ENCODE measurements at regions not wholly inside any gene's neighbourhood (a gene's known extent, or its start where the extent isn't known, plus 50 kb on each side); places are given as distances from the start of the nearest gene placed in this dataset.

GRCh38 chr22:27148055-27148454, 490.7 kb downstream of the MIAT start:
- DNase-seq (ENCODE audit: low read depth), result no peak

DNA sequence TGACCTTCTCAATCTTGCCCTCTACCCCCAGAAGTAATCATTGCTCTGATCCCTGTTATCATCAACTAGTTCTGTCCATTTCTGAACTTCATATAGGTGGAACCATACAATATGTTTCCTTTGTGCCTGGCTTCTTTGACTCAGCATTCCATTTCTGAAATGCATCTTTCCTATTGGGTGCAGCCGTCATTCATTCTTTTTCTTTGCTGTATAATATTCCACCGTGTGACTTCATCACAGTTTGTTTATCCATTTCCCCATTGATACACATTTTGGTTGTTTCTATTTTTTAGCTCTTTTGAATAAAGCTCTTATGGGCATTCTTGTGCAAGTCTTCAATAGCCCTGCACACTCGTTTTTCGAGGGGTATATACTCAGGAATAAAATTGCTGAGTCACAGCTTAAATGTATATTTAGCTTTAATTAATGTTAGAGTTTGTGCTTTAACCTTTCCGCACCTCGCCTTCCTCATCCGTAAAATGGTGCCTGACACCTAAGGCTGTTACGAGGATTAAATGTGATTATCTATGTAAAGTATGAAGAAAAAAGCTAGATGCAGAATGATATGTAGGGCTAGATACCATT, 491.6 kb downstream of the MIAT start:
- no peak for DNase-seq (ENCODE audit: low read depth)

DNA sequence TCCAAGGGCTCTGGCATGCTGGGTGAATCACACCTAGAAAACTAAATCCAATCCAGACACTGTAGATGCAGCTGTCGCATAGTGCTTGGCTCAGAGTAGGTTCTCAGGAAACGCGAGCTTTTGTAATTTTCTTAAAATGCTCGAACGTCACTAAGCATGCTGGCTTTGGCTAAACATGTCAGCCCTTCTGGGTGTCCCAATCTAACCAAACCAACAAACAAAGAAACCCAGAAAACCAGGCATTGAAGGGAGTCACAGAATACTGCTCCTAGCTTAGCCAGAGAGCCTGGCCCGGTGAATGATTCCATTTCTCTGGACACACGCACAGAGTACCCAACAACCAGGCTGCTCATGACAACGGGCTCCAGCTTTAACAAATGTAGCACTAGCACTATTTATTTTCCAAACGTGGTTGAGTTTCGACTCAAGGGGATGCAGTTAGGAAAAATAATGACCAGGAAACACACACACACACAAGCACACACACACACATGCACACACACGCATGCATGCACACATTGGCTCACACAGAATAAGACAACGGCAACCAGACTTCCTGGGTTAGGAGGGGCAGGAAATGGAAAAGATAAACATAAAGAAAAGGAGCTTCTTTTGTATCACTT, 492.6 kb downstream of the MIAT start:
- no peak for DNase-seq (ENCODE audit: low read depth)

GRCh38 chr22:27150544-27150941, 493.2 kb downstream of the MIAT start:
- no peak for DNase-seq (ENCODE audit: low read depth)

GRCh38 chr22:27151407-27151806, 494.0 kb downstream of the MIAT start:
- DNase-seq (ENCODE audit: low read depth), result no peak

- DNase-seq (ENCODE audit: low read depth), result no peak
Observed at GRCh38 chr22:27152033-27152432, 494.6 kb downstream of the MIAT start.

- DNase-seq (ENCODE audit: low read depth), result no peak
Observed at GRCh38 chr22:27152883-27153282, 495.5 kb downstream of the MIAT start.

DNA sequence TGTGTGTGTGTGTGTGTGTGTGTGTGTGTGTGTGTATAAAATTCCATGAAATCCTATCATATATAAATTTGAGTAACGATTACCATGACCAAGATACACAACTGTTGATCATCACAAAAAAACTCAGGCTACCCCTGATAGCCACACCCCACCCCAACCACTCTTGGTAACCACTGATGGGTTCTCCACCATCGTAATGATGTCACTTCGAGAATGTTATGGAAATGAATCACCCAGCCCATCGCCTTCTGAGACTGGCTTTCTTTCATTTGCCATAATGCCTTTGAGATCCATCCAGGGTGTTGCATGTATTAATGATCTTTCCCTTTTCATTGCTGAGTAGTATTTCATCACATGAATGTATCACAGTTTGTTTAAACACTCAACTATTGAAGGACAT, 496.0 kb downstream of the MIAT start:
- no peak for DNase-seq (ENCODE audit: low read depth)

DNA sequence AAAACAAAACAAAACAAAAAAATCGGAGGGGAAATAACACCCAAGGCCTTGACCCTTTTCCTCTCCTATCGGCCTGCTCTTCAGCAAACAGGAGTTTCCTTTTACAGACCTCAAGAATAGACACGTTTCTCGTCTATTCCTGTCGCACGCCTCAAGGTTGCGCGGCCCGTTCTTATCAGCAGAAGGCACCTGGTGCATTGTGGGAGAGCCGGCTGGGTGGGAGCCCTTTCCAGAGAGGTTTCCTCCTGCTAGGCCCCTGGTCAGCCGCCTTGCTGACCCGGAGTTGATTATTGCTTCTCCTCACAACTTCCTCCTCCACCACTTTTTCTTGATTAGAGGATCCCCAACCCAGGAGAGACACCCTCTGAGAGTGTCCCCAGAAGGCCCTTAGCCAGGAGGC, 497.3 kb downstream of the MIAT start:
- DNase-seq (ENCODE audit: low read depth), result no peak

DNA sequence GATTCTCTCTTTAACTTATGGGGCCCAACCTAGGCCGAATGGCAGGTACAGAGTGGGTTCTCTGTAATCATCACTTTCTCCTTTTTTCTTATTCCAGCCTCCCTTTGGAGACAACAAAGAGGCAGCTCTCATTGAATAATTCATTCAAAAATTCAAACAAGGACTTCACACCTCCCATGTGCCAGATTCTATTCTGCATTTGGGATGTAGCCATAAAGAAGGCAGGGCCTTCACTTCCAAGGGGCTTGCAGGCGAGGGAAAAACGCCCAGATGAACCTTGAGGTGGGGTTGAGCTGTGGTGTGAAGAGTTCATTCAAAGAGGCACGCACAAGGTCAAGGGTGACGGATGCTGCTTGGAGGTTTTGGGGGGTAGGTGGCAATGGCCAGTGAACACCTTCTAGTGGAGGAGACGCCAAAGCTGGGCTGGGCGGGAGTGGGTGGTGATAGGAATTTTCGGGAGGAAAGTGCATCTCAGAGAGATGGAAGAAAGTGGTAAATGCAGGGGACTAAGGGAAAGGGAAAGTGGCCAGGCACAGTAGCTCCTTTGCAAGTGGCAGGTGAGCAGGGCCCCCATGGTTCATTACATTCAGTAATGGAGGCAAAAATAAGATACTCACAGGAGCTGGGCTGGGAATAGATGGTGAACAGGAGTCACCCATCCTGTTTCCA, 499.6 kb downstream of the MIAT start:
- DNase-seq (ENCODE audit: low read depth), result no peak

- DNase-seq (ENCODE audit: low read depth), result no peak
Observed at GRCh38 chr22:27157666-27158370, 500.4 kb downstream of the MIAT start.

GRCh38 chr22:27159016-27159415, 501.6 kb downstream of the MIAT start:
- DNase-seq (ENCODE audit: low read depth), result no peak

GRCh38 chr22:27159716-27160295, 502.4 kb downstream of the MIAT start:
- no peak for DNase-seq (ENCODE audit: low read depth)

- no peak for DNase-seq (ENCODE audit: low read depth)
Observed at GRCh38 chr22:27163162-27164137, 506.1 kb downstream of the MIAT start.

- DNase-seq (ENCODE audit: low read depth), result no peak
Observed at GRCh38 chr22:27164781-27165503, 507.6 kb downstream of the MIAT start.

GRCh38 chr22:27168681-27169080, 511.3 kb downstream of the MIAT start:
- DNase-seq (ENCODE audit: low read depth), result no peak

DNA sequence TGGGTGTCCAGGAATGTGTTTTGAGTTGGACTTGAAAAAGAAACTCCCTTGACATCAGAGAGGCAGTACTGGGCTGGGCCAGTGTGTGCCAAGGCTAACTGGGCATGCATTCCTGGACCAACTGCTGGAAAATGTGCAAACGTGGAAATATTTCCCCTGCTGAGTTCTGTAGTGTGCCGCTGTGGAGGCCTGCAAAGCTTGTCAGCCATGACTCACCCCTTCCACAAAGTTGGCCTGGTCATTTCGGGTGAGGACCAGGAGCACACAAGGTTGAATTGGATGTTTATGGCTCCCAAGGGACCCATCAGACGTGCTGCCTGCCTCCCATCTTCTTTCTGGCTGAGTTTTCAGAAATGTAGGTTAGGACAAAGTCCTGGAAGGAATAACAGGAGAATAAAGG, 513.1 kb downstream of the MIAT start:
- DNase-seq (ENCODE audit: low read depth), result no peak

- no peak for DNase-seq (ENCODE audit: low read depth)
Observed at GRCh38 chr22:27171212-27171611, 513.8 kb downstream of the MIAT start.

GRCh38 chr22:27173530-27173929, 516.1 kb downstream of the MIAT start:
- DNase-seq (ENCODE audit: low read depth), result no peak

DNA sequence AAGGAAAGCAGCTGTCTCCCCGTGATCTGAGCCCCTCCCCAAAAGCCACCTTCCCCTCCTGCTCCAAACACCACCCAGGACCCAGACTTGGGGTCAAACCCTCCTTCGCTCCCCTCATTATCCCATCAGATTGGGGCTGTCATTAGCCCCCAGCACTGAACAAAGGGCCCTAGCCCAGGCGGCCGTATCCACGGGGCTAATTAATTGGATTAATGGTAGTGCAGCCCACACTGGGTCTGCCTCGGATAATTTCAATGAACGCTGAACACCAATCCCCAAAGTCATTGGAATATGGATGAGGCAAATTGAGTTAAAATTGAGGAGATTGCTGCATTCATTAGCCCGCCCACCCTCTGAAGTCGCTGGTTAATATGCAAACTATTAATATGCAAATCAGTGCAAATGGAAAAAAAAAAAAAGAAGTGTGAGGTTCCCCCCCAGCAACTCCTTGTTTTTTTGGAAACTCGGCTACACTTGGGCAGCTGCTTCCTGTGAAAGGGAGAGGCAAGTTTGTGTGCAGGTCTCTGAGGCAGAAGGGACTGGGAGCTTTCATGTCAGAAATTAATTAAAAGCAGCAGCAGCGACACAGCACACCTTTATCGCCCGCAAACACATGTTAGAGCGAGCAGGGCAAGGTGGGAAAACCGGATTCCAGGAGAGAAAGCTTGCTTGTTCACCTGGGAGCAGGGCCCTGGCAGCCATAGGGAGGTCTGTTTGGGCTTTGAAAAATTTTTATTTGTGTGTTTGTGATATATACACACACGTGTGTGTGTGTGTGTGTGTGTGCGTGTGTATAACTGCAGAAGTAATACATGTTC, 517.8 kb downstream of the MIAT start:
- no peak for DNase-seq (ENCODE audit: low read depth)

Measured in T follicular helper cell (primary cell).